ENCODE measurements at regions not wholly inside any gene's neighbourhood (a gene's known extent, or its start where the extent isn't known, plus 50 kb on each side); places are given as distances from the start of the nearest gene placed in this dataset.

- no peaks in the 10 kb centered on the region for H3K79me2 ChIP-seq (ENCODE audit: low read length)
- no peak overlapping the region for H3K4me3 ChIP-seq (ENCODE audit: low read length)
- H2AFZ ChIP-seq (ENCODE audit: low read depth, low read length), result no peak overlapping the region
- TF ChIP-seq, protein P1, sequence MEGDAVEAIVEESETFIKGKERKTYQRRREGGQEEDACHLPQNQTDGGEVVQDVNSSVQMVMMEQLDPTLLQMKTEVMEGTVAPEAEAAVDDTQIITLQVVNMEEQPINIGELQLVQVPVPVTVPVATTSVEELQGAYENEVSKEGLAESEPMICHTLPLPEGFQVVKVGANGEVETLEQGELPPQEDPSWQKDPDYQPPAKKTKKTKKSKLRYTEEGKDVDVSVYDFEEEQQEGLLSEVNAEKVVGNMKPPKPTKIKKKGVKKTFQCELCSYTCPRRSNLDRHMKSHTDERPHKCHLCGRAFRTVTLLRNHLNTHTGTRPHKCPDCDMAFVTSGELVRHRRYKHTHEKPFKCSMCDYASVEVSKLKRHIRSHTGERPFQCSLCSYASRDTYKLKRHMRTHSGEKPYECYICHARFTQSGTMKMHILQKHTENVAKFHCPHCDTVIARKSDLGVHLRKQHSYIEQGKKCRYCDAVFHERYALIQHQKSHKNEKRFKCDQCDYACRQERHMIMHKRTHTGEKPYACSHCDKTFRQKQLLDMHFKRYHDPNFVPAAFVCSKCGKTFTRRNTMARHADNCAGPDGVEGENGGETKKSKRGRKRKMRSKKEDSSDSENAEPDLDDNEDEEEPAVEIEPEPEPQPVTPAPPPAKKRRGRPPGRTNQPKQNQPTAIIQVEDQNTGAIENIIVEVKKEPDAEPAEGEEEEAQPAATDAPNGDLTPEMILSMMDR (IDR thresholded peaks at IDR 0.05; ENCODE audit: low read depth, low read length), result no peak
- TF ChIP-seq EZH2phosphoT487 (IDR thresholded peaks at IDR 0.05; ENCODE audit: low read depth), result no peak
- H3K4me1 ChIP-seq (ENCODE audit: low read length), result no peaks in the 10 kb centered on the region
- no peaks in the 10 kb centered on the region for H3K9me3 ChIP-seq (ENCODE audit: insufficient read depth, low read length)
- H3K4me2 ChIP-seq (ENCODE audit: low read length), result no peak overlapping the region
- H3K27ac ChIP-seq (ENCODE audit: low read length), result no peak overlapping the region
- H3K27me3 ChIP-seq (ENCODE audit: low read depth, low read length), result 0 out of 2 replicates have a peak, but pooled peaks cover 3% of the 10 kb centered on the region
- no peaks in the 10 kb centered on the region for H3K36me3 ChIP-seq (replicated peaks; ENCODE audit: low read depth, low read length)
- H4K20me1 ChIP-seq (ENCODE audit: insufficient read depth, low read length), result no peaks in the 10 kb centered on the region
- H3K9ac ChIP-seq (ENCODE audit: low read length), result no peak overlapping the region
These were observed 78.2 kb upstream of the TJP1 start for GRCh38 chr15:29900237-29901189.

GRCh38 chr15:29896062-29896461 lies 73.8 kb upstream of the TJP1 start:
- H3K4me3 ChIP-seq (ENCODE audit: low read length), result no peak overlapping the region
- no peaks in the 10 kb centered on the region for H3K9me3 ChIP-seq (ENCODE audit: insufficient read depth, low read length)
- H3K27me3 ChIP-seq (ENCODE audit: low read depth, low read length), result no peaks in the 10 kb centered on the region; the same call in 1 of the 2 replicates
- TF ChIP-seq, protein P1 (IDR thresholded peaks at IDR 0.05; ENCODE audit: low read depth, low read length), result no peak
- TF ChIP-seq EZH2phosphoT487 (IDR thresholded peaks at IDR 0.05; ENCODE audit: low read depth), result no peak
- H3K79me2 ChIP-seq (ENCODE audit: low read length), result no peaks in the 10 kb centered on the region
- no peaks in the 10 kb centered on the region for H4K20me1 ChIP-seq (ENCODE audit: insufficient read depth, low read length)
- H3K36me3 ChIP-seq (replicated peaks; ENCODE audit: low read depth, low read length), result no peaks in the 10 kb centered on the region
- no peaks in the 10 kb centered on the region for H3K4me1 ChIP-seq (ENCODE audit: low read length)
- no peak overlapping the region for H3K27ac ChIP-seq (ENCODE audit: low read length)
- no peak overlapping the region for H2AFZ ChIP-seq (ENCODE audit: low read depth, low read length)
- H3K4me2 ChIP-seq (ENCODE audit: low read length), result no peak overlapping the region
- no peak overlapping the region for H3K9ac ChIP-seq (ENCODE audit: low read length)

DNA sequence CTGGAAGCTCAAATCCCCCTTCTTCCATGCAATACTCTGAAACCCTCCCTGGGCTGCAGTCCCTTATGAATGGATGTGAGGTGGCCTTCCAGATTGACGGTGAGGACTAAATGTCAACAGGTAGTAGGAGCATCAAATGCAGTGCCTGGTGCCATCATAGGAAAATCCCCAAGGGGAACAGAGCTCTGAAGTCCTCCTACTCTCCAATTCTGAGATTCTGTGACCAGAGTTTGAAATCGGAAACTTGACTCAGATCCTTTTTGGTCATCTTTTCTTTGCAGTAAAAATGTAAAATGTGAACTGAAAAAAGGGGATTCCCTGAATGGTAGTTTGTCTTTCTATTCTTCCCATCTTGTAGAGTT lies 68.8 kb upstream of the TJP1 start:
- H3K4me2 ChIP-seq (ENCODE audit: low read length), result no peak overlapping the region
- H3K36me3 ChIP-seq (replicated peaks; ENCODE audit: low read depth, low read length), result no peaks in the 10 kb centered on the region
- no peak overlapping the region for H3K27ac ChIP-seq (ENCODE audit: low read length)
- H3K4me3 ChIP-seq (ENCODE audit: low read length), result no peak overlapping the region
- TF ChIP-seq, protein P1 (IDR thresholded peaks at IDR 0.05; ENCODE audit: low read depth, low read length), result no peak
- no peak for TF ChIP-seq EZH2phosphoT487 (IDR thresholded peaks at IDR 0.05; ENCODE audit: low read depth)
- no peaks in the 10 kb centered on the region for H3K9me3 ChIP-seq (ENCODE audit: insufficient read depth, low read length)
- no peak overlapping the region for H3K9ac ChIP-seq (ENCODE audit: low read length)
- H2AFZ ChIP-seq (ENCODE audit: low read depth, low read length), result no peak overlapping the region
- no peaks in the 10 kb centered on the region for H3K4me1 ChIP-seq (ENCODE audit: low read length)
- H3K79me2 ChIP-seq (ENCODE audit: low read length), result no peaks in the 10 kb centered on the region
- no peaks in the 10 kb centered on the region for H4K20me1 ChIP-seq (ENCODE audit: insufficient read depth, low read length)
- H3K27me3 ChIP-seq (ENCODE audit: low read depth, low read length), result peaks cover 5% of the 10 kb centered on the region; the same call in 1 of the 2 replicates

DNA sequence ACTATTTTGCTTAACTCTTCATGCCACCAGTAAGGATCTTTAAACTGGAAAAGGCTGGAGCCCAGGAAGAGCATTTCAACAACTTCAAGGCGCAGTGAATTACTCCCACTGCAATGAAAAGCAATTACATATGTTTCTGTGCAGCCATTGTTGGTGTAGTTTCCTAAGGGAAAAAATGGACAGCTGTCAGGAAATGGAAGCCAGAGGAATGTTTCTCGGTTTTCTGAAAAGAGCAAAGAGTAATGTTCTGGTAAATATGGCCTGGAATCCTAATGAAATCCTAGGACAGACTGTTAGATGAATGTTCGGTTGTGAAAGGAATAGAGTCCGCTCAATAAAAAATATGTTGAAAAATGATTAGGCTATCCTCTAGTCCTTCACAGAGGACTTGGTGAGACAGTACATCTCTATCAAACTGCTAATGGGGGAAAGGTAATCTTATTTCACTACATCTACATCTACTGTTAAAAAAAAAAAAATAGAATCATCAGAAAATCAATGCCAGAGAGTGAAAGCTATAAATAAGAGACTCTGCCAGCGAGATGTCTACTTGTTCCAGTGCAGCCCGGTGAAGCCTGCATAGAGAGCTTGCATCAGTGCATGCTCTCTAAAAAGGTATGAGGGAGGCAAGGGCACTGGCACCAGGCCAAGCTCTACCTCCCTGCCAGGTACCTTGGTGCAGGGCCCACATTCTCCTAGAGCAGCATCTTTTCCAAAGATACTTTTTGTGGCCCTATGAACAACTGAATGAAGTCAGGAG lies 68.2 kb upstream of the TJP1 start:
- Histone ChIP-seq H3K79me2 (ENCODE audit: low read length) (no peaks in the 10 kb centered on the region), H3K27ac (ENCODE audit: low read length) (no peak overlapping the region), H3K9ac (ENCODE audit: low read length) (no peak overlapping the region), H4K20me1 (ENCODE audit: insufficient read depth, low read length) (no peaks in the 10 kb centered on the region), H3K4me2 (ENCODE audit: low read length) (no peak overlapping the region), H3K4me1 (ENCODE audit: low read length) (no peaks in the 10 kb centered on the region), H2AFZ (ENCODE audit: low read depth, low read length) (no peak overlapping the region), H3K36me3 (replicated peaks; ENCODE audit: low read depth, low read length) (no peaks in the 10 kb centered on the region), H3K4me3 (ENCODE audit: low read length) (no peak overlapping the region), H3K9me3 (ENCODE audit: insufficient read depth, low read length) (no peaks in the 10 kb centered on the region), H3K27me3 (ENCODE audit: low read depth, low read length) (peaks cover 10% of the 10 kb centered on the region; the same call in 1 of the 2 replicates)
- TF ChIP-seq, protein P1 (IDR thresholded peaks at IDR 0.05; ENCODE audit: low read depth, low read length), result no peak
- no peak for TF ChIP-seq EZH2phosphoT487 (IDR thresholded peaks at IDR 0.05; ENCODE audit: low read depth)

Data from OCI-LY3 (cell line).